Tibial nerve (tissue), 3 donors: ENCODE measurements at regions not wholly inside any gene's neighbourhood (a gene's known extent, or its start where the extent isn't known, plus 50 kb on each side); places are given as distances from the start of the nearest gene placed in this dataset.

Experiments
- CTCF ChIP-seq, 5 experiments: fragments of 200-600 bp in 3 of 5; fragments of 450-650 bp in 2 of 5; sonication (generic) in 3 of 5; IDR thresholded peaks; one replicate each; pipeline ENCODE4 v1.5.1; 2016 to 2019; ENCODE audit warnings: antibody characterized with exemption in 5 of 5, mild to moderate bottlenecking in 3 of 5, moderate library complexity in 2 of 5
- POLR2A ChIP-seq, 2 donors: fragments of 450-650 bp; IDR thresholded peaks; one replicate each; pipeline ENCODE4 v1.6.1; 2017; ENCODE audit warnings: antibody characterized with exemption in 2 of 2, mild to moderate bottlenecking in 2 of 2, moderate library complexity in 2 of 2

- TF ChIP-seq CTCF (IDR thresholded peaks at IDR 0.05) (no peak), POLR2A (IDR thresholded peaks at IDR 0.05) (no peak)
Observed at GRCh38 chr18:48468151-48468550, 59.0 kb upstream of the ZBTB7C start.
